ENCODE measurements at regions not wholly inside any gene's neighbourhood (a gene's known extent, or its start where the extent isn't known, plus 50 kb on each side); places are given as distances from the start of the nearest gene placed in this dataset.

DNA sequence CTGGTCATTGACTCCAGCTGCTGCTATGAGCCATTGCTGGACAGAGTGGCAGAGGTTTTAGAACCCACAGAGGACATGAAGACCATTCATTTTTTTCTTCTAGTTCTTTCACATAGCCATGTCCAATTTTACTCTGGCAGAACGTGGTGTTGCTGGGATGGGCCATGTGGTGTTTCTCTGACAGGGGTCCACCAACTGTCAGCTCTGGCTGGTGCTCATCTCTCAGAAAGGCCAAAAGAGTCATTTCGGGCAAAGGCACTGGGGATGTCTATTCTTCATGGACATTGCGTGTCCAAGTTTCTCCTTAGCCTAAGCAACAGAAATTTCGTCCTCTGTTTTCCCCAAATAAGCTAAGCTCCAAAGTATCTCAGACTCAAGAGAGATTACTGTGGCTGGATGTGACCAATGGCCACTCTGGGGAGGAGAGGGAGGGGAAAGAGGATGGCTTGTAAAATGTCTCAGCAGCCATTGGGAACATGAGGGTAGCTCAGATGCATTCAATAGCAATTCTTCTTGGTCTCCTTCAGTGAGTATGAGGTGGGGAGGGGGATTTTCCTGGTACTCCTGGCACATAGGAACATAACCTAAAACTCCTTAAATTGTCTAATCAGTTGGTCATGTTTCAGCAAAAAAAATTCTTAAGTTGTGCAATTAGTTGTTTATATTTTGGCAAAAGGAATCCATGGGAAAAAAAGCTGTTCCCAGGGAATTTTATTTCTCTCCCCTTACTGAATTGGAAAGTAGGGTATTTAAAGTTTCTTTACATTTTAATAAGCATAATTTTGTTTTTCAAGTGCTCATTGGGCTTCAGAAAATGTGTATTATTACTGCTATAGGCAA, 131.6 kb upstream of the MITF start:
- TF ChIP-seq GATA3 (IDR thresholded peaks at IDR 0.05; ENCODE audit: low read depth, low read length) (no peak), GATA2 (IDR thresholded peaks at IDR 0.05; ENCODE audit: low read depth, low read length) (no peak)

DNA sequence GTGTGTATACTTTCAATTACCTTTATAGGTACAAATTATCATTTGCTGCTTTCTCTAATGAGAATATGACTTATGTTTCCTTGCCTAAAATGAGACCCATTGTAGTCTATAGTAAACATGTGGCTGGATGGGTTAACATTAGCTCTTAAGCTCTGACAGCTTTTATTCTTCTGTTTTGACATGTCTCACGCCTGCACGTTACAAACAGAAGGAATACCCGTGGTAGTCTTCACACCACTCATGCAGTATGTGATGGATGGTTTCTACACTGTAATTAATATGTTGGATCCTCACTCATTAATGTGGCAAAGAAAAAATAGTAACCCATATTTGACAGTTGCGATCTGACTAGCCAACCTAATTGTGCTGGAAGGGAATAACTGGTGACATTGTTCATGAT, 133.4 kb upstream of the MITF start:
- TF ChIP-seq GATA2 (IDR thresholded peaks at IDR 0.05; ENCODE audit: low read depth, low read length) = no peak
- TF ChIP-seq GATA3 (IDR thresholded peaks at IDR 0.05; ENCODE audit: low read depth, low read length) = no peak

DNA sequence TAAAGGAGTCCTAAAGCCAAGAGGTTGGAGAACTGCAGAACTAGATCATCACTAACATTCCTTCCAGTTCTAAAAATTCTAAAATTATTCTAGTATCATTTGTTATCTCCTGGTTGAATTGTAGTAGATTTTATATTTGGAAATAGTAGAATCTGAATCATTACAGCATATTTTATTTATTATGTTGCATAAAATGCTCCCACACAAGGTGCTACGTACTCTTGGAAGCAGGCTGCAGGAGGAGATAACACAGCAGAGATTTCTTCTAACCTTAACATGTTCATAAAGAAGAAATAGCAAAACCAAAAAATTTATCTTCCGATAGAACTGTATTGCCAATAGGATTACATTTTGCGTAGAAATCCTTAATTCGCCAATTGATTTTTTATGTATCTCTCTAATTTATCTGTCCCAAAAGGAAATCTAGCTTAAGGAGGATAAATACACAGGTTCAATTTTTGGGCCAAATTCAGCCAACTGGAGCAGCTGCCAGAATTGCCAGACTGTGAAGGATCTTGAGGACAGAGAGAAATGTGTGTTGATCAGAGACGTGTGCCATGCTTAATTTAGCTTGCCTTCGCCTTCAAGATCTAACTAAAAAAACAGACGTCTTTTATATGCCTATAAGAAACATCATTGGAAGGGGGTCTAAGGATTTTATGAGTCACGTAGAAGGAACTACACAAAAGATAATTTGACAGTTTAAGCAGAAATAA, 134.4 kb upstream of the MITF start:
- no peak for TF ChIP-seq GATA3 (IDR thresholded peaks at IDR 0.05; ENCODE audit: low read depth, low read length)
- no peak for TF ChIP-seq GATA2 (IDR thresholded peaks at IDR 0.05; ENCODE audit: low read depth, low read length)

DNA sequence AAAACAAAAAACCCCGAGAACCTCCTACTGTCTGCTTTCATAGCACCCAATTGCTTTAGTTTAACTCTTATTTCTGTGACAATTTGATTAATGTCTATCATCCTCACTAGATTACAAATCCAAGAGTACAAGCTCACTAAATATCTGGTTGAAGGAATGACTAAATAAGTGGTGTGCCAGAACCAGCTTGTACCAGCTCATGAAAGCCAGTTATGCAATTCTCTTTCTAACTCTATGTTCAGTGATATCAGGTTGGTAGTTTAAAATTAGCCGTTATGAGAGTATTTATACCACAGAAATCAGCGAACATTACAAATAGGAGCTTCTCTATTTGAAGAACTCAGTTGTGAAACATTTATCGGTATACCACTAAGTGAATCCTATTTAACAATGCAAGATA, 137.2 kb upstream of the MITF start:
- no peak for TF ChIP-seq GATA2 (IDR thresholded peaks at IDR 0.05; ENCODE audit: low read depth, low read length)
- TF ChIP-seq GATA3 (IDR thresholded peaks at IDR 0.05; ENCODE audit: low read depth, low read length) = no peak

DNA sequence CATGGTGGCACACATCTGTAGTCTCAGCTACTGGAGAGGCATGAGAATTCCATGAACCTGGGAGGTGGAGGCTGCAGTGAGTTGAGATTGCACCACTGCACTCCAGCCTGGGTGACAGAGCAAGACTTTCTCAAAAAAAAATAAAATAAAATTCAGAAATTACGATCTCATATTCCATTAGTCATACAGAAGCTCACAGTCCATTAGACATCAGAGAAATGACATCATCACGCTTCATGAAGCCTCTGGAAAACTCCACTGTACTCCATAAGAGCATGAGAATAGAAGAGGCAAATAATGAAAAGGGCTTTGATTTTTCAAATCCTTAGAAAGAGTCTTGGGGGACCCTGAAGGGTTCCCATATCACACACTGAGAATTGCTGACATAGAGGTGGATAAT, 145.0 kb upstream of the MITF start:
- no peak for TF ChIP-seq GATA2 (IDR thresholded peaks at IDR 0.05; ENCODE audit: low read depth, low read length)
- no peak for TF ChIP-seq GATA3 (IDR thresholded peaks at IDR 0.05; ENCODE audit: low read depth, low read length)

DNA sequence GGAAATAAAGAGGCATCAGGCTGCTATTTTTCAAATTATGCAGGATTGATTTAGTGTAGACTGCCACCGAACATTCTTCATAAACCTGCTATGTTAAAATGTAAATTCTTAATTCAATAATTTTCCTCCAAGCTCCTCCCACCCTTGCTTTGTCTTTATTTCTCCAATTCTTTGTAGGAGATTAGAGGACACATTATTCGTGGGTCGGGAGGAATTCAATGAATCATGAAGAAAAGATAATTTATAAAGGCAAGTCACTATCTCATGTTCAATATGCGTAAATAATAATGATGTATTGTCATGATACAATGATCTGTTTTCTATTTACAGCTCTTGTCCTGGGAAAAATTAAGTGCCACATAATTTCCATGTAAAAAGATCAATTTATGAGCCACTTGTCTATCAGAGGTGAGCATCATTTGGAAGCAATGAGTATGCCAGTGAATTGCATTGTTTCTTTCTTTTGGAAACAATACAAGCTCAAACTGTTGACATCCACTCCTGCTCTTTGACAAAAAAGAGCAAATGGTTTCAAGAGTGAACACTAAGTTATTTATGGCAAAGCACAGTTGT, 148.0 kb upstream of the MITF start:
- no peak for TF ChIP-seq GATA2 (IDR thresholded peaks at IDR 0.05; ENCODE audit: low read depth, low read length)
- no peak for TF ChIP-seq GATA3 (IDR thresholded peaks at IDR 0.05; ENCODE audit: low read depth, low read length)

DNA sequence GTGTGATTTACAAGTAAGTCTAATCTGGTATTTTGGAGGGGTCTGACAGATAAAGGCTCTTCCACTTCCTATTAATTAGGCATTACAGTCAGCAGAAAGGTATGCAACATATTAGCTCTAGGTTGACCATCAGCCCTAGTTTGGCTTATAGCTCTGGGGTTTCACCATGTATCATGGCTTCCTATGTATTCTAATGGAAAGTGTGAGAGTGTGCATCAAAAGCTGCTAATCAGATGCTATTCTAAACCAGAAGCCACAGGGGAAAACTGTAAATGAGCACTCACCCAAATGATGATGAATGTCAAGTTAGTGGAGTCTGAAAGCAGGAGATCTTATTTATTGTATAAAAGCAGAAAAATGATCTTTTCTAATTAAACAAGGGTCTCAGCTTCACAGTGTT, 149.2 kb upstream of the MITF start:
- TF ChIP-seq GATA2 (IDR thresholded peaks at IDR 0.05; ENCODE audit: low read depth, low read length) (no peak), GATA3 (IDR thresholded peaks at IDR 0.05; ENCODE audit: low read depth, low read length) (no peak)

DNA sequence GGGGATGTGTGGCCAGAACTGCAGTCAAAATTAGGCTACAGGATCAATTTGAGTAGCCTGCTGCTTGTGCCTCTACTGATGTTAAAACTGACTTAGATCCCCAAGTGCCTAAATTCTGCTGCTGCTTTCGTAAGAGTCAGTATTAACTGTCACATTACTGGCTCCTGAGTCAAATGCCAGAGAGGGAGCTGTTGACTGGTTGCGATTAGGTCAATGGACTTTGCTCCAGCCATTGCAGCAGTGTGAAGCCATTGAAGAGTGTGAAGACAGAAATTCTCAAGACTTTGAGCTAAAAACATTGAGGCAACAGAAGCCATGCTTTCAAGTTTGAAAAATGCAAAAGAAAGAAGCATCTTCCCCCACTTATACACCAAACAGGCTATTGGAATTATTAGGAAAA, 151.1 kb upstream of the MITF start:
- TF ChIP-seq GATA2 (IDR thresholded peaks at IDR 0.05; ENCODE audit: low read depth, low read length) (no peak), GATA3 (IDR thresholded peaks at IDR 0.05; ENCODE audit: low read depth, low read length) (no peak)

DNA sequence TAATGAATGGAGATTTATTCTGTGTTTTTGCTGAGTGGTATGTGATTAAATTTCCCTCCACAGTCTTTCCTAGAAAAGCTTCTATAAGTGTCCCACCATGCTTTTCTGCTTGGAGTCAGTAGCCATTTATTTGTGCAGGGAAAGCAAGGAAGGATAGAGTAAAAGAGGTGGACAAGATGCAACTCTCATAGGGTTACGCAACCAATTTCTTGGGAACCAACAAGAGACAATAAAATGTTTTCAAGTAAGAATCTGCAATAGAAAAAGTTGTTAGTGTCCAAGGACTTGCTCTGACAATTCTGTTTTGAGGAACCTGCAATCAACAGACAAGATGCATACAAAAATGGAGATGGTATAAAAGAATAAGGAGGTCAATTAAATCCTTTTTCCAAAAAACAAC, 153.8 kb upstream of the MITF start:
- TF ChIP-seq GATA2 (IDR thresholded peaks at IDR 0.05; ENCODE audit: low read depth, low read length) = no peak
- TF ChIP-seq GATA3 (IDR thresholded peaks at IDR 0.05; ENCODE audit: low read depth, low read length) = no peak

DNA sequence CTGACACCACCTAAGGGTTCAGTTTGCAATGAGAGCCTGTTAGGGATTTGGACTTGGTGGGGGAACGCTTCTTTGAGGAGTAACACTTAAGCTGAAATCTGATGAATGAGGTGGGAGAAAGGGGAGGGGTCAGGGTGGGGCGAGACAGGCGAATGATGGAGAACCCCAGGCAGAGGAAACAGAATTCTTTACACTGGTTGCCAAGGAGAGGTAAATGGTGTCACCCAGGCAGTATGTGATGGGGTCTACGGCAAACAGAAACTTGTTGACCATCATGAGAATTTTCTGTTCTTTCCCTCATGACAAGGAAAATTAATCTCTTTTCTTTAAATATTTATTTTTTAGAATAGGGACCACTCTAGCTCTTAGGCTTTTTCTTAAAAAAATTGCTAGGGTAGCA, 157.2 kb upstream of the MITF start:
- TF ChIP-seq GATA2 (IDR thresholded peaks at IDR 0.05; ENCODE audit: low read depth, low read length) (no peak), GATA3 (IDR thresholded peaks at IDR 0.05; ENCODE audit: low read depth, low read length) (no peak)

DNA sequence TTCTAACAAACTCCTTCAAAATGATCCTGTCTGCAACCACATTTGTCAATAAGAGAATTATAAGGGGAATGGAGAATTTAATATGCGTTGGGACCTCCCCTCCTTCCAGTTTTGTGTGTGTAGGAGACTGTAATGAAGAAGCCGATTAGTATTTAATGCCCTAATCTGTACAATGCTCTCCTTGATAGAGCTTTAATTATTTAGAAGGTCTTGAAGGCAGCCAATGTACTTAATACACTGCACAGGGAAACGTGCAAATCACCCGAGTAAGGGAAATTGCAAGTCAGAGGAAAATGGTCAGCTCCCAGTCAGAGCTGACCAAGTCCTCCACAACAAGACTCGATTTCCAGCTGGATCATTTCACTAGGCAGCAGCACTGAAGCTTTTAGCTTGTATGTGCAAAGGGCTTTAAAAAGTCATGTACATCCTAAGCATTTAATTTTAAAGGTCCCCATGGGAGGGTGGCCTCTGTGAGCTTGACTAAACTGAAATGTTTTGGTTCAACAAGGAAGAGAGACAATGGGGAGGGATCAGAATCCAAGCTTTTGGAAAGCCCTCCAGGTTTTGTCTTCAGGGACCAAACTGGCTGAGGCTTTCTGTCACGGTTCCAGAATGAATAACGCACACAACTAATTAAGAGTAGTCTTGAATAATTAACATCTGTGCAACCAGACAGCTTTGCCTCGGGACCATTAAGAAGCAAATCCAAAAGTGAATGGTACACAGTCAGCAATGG, 159.8 kb upstream of the MITF start:
- TF ChIP-seq GATA2 (IDR thresholded peaks at IDR 0.05; ENCODE audit: low read depth, low read length) = no peak
- TF ChIP-seq GATA3 (IDR thresholded peaks at IDR 0.05; ENCODE audit: low read depth, low read length) = no peak

DNA sequence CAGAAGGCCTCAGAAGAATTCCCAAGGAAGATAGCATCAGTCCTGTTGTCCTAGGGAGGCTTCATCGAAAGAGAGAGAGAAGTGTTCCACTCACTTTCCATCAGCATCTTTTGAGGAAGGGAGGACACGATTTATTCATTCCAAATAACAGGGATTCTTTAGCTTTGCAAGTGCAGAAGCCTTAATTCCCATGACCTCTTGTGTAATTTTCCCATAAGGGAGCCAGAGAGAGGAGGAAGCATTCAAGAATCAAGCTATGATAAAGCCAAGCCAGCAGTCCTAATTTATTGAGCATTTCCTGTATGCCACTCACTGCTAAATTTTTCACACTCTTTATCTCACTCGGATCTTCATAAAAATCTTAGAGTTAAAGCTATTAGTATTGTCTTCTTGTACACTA, 169.7 kb upstream of the MITF start:
- TF ChIP-seq GATA2 (IDR thresholded peaks at IDR 0.05; ENCODE audit: low read depth, low read length) = no peak
- no peak for TF ChIP-seq GATA3 (IDR thresholded peaks at IDR 0.05; ENCODE audit: low read depth, low read length)

DNA sequence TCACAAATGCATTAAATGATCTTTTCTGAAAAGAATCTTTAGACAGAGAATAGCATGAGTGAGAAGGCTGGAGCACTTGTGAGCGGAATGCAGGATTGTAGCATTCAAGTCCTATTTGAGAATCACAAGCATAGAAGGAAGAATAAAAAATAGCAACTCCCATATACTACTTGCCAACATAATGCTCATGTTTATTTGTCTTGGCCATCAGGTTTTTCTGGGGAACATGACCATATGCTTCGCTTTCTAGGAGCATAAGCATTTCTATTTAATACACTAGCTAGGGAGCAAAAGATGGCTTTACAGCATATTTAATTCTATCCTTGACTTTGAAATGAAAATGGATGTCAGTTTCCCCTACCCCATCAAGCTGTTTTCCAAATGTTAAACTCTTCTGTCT, 170.3 kb upstream of the MITF start:
- TF ChIP-seq GATA2 (IDR thresholded peaks at IDR 0.05; ENCODE audit: low read depth, low read length) (no peak), GATA3 (IDR thresholded peaks at IDR 0.05; ENCODE audit: low read depth, low read length) (no peak)

DNA sequence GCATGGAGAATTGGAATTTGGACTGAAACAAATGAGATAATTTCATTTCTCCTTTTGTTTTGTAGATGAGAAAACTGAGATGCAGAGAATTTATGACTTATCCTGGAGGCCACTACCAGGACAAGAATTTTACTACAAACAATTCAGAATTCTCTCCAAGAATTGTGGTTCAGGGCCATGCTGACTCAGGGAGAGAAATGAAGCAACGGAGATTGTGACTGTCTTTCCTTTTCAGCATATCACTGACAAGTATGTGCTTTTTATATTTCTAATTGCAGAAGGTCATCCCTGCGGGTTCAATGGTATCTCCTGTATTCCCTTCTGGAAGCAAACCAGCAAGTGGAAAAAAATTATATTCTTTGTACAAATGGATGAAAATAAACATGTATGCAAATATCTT, 170.8 kb upstream of the MITF start:
- no peak for TF ChIP-seq GATA2 (IDR thresholded peaks at IDR 0.05; ENCODE audit: low read depth, low read length)
- TF ChIP-seq GATA3 (IDR thresholded peaks at IDR 0.05; ENCODE audit: low read depth, low read length) = no peak

Data from SH-SY5Y (cell line).